Loucy (cell line): ENCODE measurements at regions not wholly inside any gene's neighbourhood (a gene's known extent, or its start where the extent isn't known, plus 50 kb on each side); places are given as distances from the start of the nearest gene placed in this dataset.

Experiments
- CTCF ChIP-seq: fragments of 200-600 bp; sonication (generic); conservative IDR thresholded peaks from 2 replicates; pipeline ENCODE4 v1.5.1; 2014; ENCODE audit warnings: mild to moderate bottlenecking, antibody characterized with exemption, low read length
- EZH2phosphoT487 ChIP-seq: fragments of 200-600 bp; IDR thresholded peaks from 2 replicates; pipeline ENCODE4 v1.6.1; 2018; ENCODE audit warnings: antibody characterized with exemption, mild to moderate bottlenecking, moderate library complexity, borderline replicate concordance

GRCh38 chr5:20608567-20608966 is 620.6 kb upstream of the CDH18 start:
- TF ChIP-seq CTCF (no peak), EZH2phosphoT487 (no peak)
